ENCODE measurements at regions not wholly inside any gene's neighbourhood (a gene's known extent, or its start where the extent isn't known, plus 50 kb on each side); places are given as distances from the start of the nearest gene placed in this dataset.

DNA sequence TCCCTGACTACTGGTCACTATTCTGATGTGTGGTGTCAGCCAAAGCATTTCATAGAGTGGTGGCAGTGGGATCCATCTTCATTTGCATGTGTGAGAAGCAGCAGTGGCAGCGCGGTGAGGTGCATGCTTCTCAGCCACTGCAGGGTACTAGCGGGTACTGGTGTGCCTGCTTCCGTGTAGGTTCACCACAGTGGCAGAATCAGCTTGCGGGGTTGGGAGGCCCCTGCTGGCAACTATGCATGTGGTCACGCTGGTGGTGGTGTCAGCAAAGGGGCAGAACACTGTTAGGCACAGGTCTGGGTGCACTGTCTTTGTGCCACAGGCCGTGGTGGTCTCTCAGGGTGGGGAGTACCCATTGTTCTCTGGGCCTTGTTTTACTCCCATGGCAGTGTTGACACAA is 286.4 kb upstream of the TENM4 start:
- no peaks in the 10 kb centered on the region for H3K4me1 ChIP-seq (ENCODE audit: control insufficient read depth in 3 of 3, insufficient read depth in 3 of 3, low read length in 3 of 3)
- no peak overlapping the region for H3K9ac ChIP-seq (ENCODE audit: low read depth in 1 of 3, low read length in 3 of 3)
- no peak overlapping the region for H3K27ac ChIP-seq (ENCODE audit: low read depth, low read length)
- no peaks in the 10 kb centered on the region for H3K36me3 ChIP-seq (ENCODE audit: control insufficient read depth in 3 of 3, insufficient read depth in 3 of 3, low read length in 3 of 3)
- H3K27me3 ChIP-seq (ENCODE audit: control insufficient read depth in 3 of 3, insufficient read depth in 3 of 3, low read length in 3 of 3): no peaks in the 10 kb centered on the region
- H3K9me3 ChIP-seq (ENCODE audit: control insufficient read depth in 3 of 3, low read length in 3 of 3): peaks cover 0 to 2% (median 0%) of the 10 kb centered on the region in 3 donors
- H3K4me3 ChIP-seq (ENCODE audit: low read length in 3 of 3): no peak overlapping the region

DNA sequence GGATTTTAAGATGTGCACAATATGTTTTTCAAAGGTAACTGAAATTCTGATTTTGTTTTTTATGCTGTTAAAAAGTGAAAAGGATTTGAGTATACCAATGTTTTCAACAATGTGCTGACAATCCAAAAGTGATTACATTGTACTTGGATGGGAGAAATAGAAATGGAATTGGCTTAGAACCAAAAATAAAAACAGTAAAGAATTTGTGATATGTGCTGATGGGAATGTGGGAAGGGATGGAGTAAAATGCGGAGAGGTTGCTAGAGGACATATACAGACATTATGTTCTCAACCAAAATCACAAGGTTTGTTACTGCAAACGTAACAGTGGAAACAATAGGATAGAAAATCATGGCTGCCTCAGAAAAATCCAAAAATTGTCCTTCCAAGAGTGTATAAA is 279.3 kb upstream of the TENM4 start:
- no peaks in the 10 kb centered on the region for H3K4me1 ChIP-seq (ENCODE audit: control insufficient read depth in 3 of 3, insufficient read depth in 3 of 3, low read length in 3 of 3)
- peaks cover 0 to 2% (median 0%) of the 10 kb centered on the region in 3 donors for H3K9me3 ChIP-seq (ENCODE audit: control insufficient read depth in 3 of 3, low read length in 3 of 3)
- no peak overlapping the region for H3K9ac ChIP-seq (ENCODE audit: low read depth in 1 of 3, low read length in 3 of 3)
- H3K36me3 ChIP-seq (ENCODE audit: control insufficient read depth in 3 of 3, insufficient read depth in 3 of 3, low read length in 3 of 3): no peaks in the 10 kb centered on the region
- H3K4me3 ChIP-seq (ENCODE audit: low read length in 3 of 3): no peak overlapping the region
- no peaks in the 10 kb centered on the region for H3K27me3 ChIP-seq (ENCODE audit: control insufficient read depth in 3 of 3, insufficient read depth in 3 of 3, low read length in 3 of 3)
- no peak overlapping the region for H3K27ac ChIP-seq (ENCODE audit: low read depth, low read length)

DNA sequence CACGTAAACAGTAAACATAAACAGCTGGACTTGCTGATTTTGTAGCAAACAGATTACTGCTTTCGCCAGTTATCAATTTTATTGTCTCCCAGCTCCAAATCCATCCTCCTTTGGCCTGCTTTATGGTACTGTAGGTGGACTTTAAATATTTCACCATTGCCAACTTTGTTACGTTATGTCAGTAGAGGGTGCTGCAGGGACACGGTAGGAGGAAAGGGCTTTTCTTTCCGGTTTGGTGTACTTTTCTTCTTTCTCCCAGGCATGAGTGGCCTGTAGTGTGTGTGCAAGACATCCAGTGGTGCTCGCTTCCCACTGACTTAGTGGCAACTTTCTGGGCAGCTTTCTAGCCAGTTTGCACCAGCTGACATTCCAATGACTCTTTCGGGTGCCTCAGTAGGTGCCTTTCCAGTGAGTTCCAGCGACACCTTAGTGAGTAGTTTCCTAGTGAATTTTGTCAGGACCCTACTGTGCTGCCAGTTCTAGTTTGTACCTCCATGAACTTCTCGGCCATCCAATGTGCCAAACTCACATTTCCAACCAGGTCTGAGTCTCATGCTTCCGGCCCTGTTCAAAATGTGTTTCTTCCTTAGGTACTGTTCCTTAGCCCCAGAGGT is 267.6 kb upstream of the TENM4 start:
- H3K27me3 ChIP-seq (ENCODE audit: control insufficient read depth in 3 of 3, insufficient read depth in 3 of 3, low read length in 3 of 3): no peaks in the 10 kb centered on the region
- H3K36me3 ChIP-seq (ENCODE audit: control insufficient read depth in 3 of 3, insufficient read depth in 3 of 3, low read length in 3 of 3): no peaks in the 10 kb centered on the region
- no peak overlapping the region for H3K27ac ChIP-seq (ENCODE audit: low read depth, low read length)
- no peaks in the 10 kb centered on the region for H3K4me1 ChIP-seq (ENCODE audit: control insufficient read depth in 3 of 3, insufficient read depth in 3 of 3, low read length in 3 of 3)
- peaks cover 0 to 12% (median 0%) of the 10 kb centered on the region in 3 donors for H3K9me3 ChIP-seq (ENCODE audit: control insufficient read depth in 3 of 3, low read length in 3 of 3)
- H3K9ac ChIP-seq (ENCODE audit: low read depth in 1 of 3, low read length in 3 of 3): no peak overlapping the region
- no peak overlapping the region for H3K4me3 ChIP-seq (ENCODE audit: low read length in 3 of 3)

DNA sequence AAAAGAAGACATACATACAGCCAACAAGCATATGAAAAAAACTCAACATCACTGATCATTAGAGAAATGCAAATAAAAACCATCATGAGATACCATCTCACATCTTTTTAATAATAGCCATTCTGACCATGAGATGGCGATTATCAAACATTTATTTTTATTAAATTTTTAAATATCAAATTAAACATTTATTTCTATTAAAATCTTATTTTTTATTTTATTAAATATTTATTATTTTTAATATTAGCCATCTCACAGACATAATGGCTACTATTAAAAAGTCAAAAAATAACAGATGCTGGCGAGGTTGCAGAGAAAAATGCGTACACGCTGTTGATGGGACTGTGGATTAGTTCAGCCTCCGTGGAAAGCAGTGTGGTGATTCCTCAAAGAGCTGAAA is 264.8 kb upstream of the TENM4 start:
- H3K4me3 ChIP-seq (ENCODE audit: low read length in 3 of 3): no peak overlapping the region
- peaks cover 0 to 17% (median 5%) of the 10 kb centered on the region in 3 donors for H3K9me3 ChIP-seq (ENCODE audit: control insufficient read depth in 3 of 3, low read length in 3 of 3)
- no peak overlapping the region for H3K27ac ChIP-seq (ENCODE audit: low read depth, low read length)
- no peaks in the 10 kb centered on the region for H3K4me1 ChIP-seq (ENCODE audit: control insufficient read depth in 3 of 3, insufficient read depth in 3 of 3, low read length in 3 of 3)
- H3K9ac ChIP-seq (ENCODE audit: low read depth in 1 of 3, low read length in 3 of 3): no peak overlapping the region
- no peaks in the 10 kb centered on the region for H3K27me3 ChIP-seq (ENCODE audit: control insufficient read depth in 3 of 3, insufficient read depth in 3 of 3, low read length in 3 of 3)
- H3K36me3 ChIP-seq (ENCODE audit: control insufficient read depth in 3 of 3, insufficient read depth in 3 of 3, low read length in 3 of 3): no peaks in the 10 kb centered on the region

DNA sequence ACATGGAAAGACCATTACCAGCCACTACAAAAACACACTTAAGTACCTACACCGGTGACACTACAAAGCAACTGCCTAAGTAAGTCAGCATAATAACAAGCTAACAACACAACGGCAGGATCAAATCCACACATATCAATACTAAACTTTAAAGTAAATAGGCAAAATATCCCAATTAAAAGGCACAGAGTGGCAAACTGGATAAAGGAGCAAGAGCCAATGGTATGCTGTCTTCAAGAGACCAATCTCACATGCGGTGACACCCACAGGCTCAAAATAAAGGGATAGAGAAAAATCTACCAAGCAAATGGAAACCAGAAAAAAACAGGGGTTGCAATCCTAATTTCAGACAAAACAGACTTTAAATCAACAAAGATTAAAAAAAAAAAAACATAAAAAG is 261.5 kb upstream of the TENM4 start:
- Histone ChIP-seq H3K4me3 (ENCODE audit: low read length in 3 of 3) (no peak overlapping the region), H3K4me1 (ENCODE audit: control insufficient read depth in 3 of 3, insufficient read depth in 3 of 3, low read length in 3 of 3) (no peaks in the 10 kb centered on the region), H3K36me3 (ENCODE audit: control insufficient read depth in 3 of 3, insufficient read depth in 3 of 3, low read length in 3 of 3) (no peaks in the 10 kb centered on the region), H3K9me3 (ENCODE audit: control insufficient read depth in 3 of 3, low read length in 3 of 3) (peaks cover 0 to 18% (median 9%) of the 10 kb centered on the region in 3 donors), H3K27ac (ENCODE audit: low read depth, low read length) (no peak overlapping the region), H3K9ac (ENCODE audit: low read depth in 1 of 3, low read length in 3 of 3) (no peak overlapping the region), H3K27me3 (ENCODE audit: control insufficient read depth in 3 of 3, insufficient read depth in 3 of 3, low read length in 3 of 3) (peaks cover 0 to 3% (median 0%) of the 10 kb centered on the region in 3 donors)

DNA sequence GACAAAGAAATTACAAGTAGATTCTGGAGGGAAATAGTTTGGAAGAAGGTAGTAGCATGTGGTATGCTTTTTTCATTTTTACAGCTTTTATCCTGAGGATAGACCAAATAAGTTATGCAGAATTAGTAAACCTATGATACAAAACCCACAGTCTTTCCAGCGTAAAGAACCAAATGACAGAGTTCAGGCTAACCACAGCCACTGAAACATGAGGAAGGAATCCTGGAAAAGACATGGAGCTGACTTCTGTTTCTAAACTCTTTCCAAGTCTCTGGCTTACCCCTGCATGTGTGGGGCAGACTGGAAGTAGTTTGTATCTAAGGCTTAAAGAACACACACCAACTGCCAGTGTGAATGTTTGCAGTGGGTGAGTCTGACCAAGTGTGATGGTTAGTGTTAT is 258.4 kb upstream of the TENM4 start:
- H3K4me3 ChIP-seq (ENCODE audit: low read length in 3 of 3): no peak overlapping the region
- H3K27me3 ChIP-seq (ENCODE audit: control insufficient read depth in 3 of 3, insufficient read depth in 3 of 3, low read length in 3 of 3): peaks cover 0 to 3% (median 0%) of the 10 kb centered on the region in 3 donors
- H3K36me3 ChIP-seq (ENCODE audit: control insufficient read depth in 3 of 3, insufficient read depth in 3 of 3, low read length in 3 of 3): no peaks in the 10 kb centered on the region
- no peak overlapping the region for H3K27ac ChIP-seq (ENCODE audit: low read depth, low read length)
- no peaks in the 10 kb centered on the region for H3K4me1 ChIP-seq (ENCODE audit: control insufficient read depth in 3 of 3, insufficient read depth in 3 of 3, low read length in 3 of 3)
- H3K9me3 ChIP-seq (ENCODE audit: control insufficient read depth in 3 of 3, low read length in 3 of 3): peaks cover 0 to 18% (median 13%) of the 10 kb centered on the region in 3 donors
- no peak overlapping the region for H3K9ac ChIP-seq (ENCODE audit: low read depth in 1 of 3, low read length in 3 of 3)

DNA sequence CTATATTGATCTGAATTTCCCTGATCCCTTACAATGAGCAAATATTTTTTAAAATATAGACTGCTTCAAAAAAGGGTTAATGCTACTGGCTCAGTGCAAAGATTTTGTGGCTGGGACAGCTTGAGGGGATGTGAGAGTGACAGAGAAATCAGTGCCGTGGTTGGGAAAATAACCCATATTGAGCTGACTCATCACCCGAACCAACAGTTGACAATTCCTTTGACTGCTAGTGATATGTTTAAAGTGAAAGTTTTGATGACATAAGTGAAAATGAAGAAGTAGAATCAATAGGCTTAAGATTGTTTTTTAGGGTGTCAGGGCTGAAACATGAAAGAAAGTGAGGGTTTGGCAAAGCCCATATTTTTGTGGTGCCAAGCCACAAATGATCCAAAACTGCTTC is 257.1 kb upstream of the TENM4 start:
- Histone ChIP-seq H3K36me3 (ENCODE audit: control insufficient read depth in 3 of 3, insufficient read depth in 3 of 3, low read length in 3 of 3) (no peaks in the 10 kb centered on the region), H3K4me1 (ENCODE audit: control insufficient read depth in 3 of 3, insufficient read depth in 3 of 3, low read length in 3 of 3) (no peaks in the 10 kb centered on the region), H3K4me3 (ENCODE audit: low read length in 3 of 3) (no peak overlapping the region), H3K27ac (ENCODE audit: low read depth, low read length) (no peak overlapping the region), H3K9ac (ENCODE audit: low read depth in 1 of 3, low read length in 3 of 3) (no peak overlapping the region), H3K9me3 (ENCODE audit: control insufficient read depth in 3 of 3, low read length in 3 of 3) (peaks cover 0 to 14% (median 13%) of the 10 kb centered on the region in 3 donors), H3K27me3 (ENCODE audit: control insufficient read depth in 3 of 3, insufficient read depth in 3 of 3, low read length in 3 of 3) (peaks cover 0 to 3% (median 0%) of the 10 kb centered on the region in 3 donors)

DNA sequence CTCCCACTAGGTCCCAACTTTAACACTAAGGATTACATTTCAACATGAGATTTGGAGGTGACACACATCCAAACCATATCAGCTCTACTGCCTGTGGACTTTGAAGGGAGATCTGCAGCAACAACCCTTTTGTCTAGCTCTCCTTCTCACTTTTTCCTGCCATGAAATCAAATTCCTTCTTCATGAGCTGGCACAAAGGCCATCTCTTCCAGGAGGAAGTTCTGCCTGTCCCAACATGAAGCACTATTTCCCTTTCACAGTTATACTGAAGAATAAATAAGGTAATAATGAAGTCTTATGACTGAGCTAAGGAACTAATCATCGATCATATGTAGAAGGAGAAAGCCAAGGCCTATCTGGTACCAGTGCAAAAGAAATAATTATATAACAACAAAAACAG is 253.5 kb upstream of the TENM4 start:
- no peaks in the 10 kb centered on the region for H3K4me1 ChIP-seq (ENCODE audit: control insufficient read depth in 3 of 3, insufficient read depth in 3 of 3, low read length in 3 of 3)
- H3K9me3 ChIP-seq (ENCODE audit: control insufficient read depth in 3 of 3, low read length in 3 of 3): peaks cover 0 to 3% (median 0%) of the 10 kb centered on the region in 3 donors
- no peak overlapping the region for H3K4me3 ChIP-seq (ENCODE audit: low read length in 3 of 3)
- H3K36me3 ChIP-seq (ENCODE audit: control insufficient read depth in 3 of 3, insufficient read depth in 3 of 3, low read length in 3 of 3): no peaks in the 10 kb centered on the region
- no peak overlapping the region for H3K9ac ChIP-seq (ENCODE audit: low read depth in 1 of 3, low read length in 3 of 3)
- H3K27ac ChIP-seq (ENCODE audit: low read depth, low read length): no peak overlapping the region
- no peaks in the 10 kb centered on the region for H3K27me3 ChIP-seq (ENCODE audit: control insufficient read depth in 3 of 3, insufficient read depth in 3 of 3, low read length in 3 of 3)

DNA sequence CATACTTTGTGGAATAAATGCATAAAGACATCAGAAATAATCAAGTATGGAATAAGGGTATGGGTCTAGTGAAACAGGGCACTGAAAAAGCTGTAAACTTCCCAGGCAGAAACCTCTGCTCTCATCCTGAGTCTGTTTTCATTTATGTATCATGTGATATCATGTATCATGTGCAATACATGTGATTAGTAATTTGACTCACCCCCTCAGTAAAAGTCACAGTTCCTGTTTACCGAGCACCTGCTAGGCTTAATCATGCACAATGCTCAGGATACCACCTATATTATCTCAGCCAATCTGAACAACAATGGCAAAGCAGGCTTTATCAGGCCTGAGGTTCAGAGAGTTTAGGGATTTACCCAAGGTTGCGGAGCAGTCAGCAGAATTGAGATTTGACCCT is 250.6 kb upstream of the TENM4 start:
- H3K9ac ChIP-seq (ENCODE audit: low read depth in 1 of 3, low read length in 3 of 3): no peak overlapping the region

DNA sequence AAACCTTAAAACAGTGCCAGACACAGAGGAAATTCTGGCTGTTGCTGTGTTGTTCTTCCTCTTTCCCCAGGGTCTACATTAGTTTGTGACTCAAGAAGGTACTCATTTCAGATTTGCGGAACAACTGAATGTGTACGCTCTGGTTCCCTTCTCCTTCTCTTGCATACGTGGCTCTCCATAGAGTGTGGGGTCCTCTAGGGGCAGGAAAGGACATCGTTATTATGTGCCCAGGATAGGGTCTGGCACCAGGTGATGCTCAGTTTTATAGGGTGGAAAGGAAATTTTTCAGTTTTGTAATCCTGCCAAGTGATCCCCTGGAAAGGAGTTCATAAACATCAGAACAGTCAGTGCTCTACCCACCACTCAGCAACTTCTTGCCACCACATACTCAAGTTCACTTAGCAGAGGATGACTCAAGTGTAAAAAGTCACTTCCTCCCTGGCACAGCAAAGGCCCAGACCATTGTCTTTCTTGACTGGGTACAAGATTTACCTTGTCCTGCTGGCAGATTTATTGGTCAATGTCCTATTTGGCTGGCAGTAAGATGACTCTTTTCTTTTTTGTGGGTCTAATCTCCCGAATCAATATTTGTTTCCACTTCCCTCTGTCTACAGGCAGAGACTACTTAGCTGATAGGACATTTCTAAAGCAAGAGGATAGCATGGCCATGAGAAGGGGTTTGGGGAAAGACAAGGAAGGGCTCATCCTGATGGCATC is 246.0 kb upstream of the TENM4 start:
- no peaks in the 10 kb centered on the region for H3K9me3 ChIP-seq (ENCODE audit: control insufficient read depth in 3 of 3, low read length in 3 of 3)
- H3K36me3 ChIP-seq (ENCODE audit: control insufficient read depth in 3 of 3, insufficient read depth in 3 of 3, low read length in 3 of 3): no peaks in the 10 kb centered on the region
- no peaks in the 10 kb centered on the region for H3K4me1 ChIP-seq (ENCODE audit: control insufficient read depth in 3 of 3, insufficient read depth in 3 of 3, low read length in 3 of 3)
- no peaks in the 10 kb centered on the region for H3K27me3 ChIP-seq (ENCODE audit: control insufficient read depth in 3 of 3, insufficient read depth in 3 of 3, low read length in 3 of 3)
- no peak overlapping the region for H3K27ac ChIP-seq (ENCODE audit: low read depth, low read length)
- no peak overlapping the region for H3K4me3 ChIP-seq (ENCODE audit: low read length in 3 of 3)
- no peak overlapping the region for H3K9ac ChIP-seq (ENCODE audit: low read depth in 1 of 3, low read length in 3 of 3)

More for the DNA sequence above, 250.6 kb upstream of the TENM4 start:
- H3K4me1 ChIP-seq (ENCODE audit: control insufficient read depth in 3 of 3, insufficient read depth in 3 of 3, low read length in 3 of 3): no peaks in the 10 kb centered on the region
- H3K27ac ChIP-seq (ENCODE audit: low read depth, low read length): no peak overlapping the region
- no peak overlapping the region for H3K4me3 ChIP-seq (ENCODE audit: low read length in 3 of 3)
- peaks cover 0 to 3% (median 0%) of the 10 kb centered on the region in 3 donors for H3K9me3 ChIP-seq (ENCODE audit: control insufficient read depth in 3 of 3, low read length in 3 of 3)
- no peaks in the 10 kb centered on the region for H3K27me3 ChIP-seq (ENCODE audit: control insufficient read depth in 3 of 3, insufficient read depth in 3 of 3, low read length in 3 of 3)
- no peaks in the 10 kb centered on the region for H3K36me3 ChIP-seq (ENCODE audit: control insufficient read depth in 3 of 3, insufficient read depth in 3 of 3, low read length in 3 of 3)
